HG03558 (cell line): ENCODE measurements at regions not wholly inside any gene's neighbourhood (a gene's known extent, or its start where the extent isn't known, plus 50 kb on each side); places are given as distances from the start of the nearest gene placed in this dataset.

Experiments
- ATAC-seq: cut with Tn5 transposase; IDR thresholded peaks from one replicate; pipeline ENCODE4 v1.9.1; 2021; ENCODE audit warnings: moderate number of reproducible peaks; ENCODE audit not compliant: unreplicated experiment; ENCODE audit errors: extremely low read depth

DNA sequence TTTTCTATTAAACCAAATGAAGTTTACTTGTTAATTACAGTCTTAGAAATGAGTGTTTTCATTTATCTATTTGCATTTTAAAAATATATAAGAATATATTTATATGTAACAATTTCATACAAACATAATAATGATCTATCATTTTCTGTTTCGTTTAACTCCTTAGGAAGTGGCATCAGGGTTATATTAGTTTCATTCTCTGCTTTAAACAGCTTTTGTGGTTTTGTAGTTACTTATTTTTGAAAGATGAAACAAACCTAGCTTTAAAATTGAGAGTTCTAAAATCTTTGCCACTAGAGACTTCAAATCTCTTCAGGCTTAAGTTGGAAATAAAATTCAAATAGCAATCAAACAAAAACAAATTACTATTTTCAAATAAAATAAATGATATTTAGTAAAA, 2110.6 kb downstream of the MRPL39 start:
- peak; percentile 62 for ATAC-seq

DNA sequence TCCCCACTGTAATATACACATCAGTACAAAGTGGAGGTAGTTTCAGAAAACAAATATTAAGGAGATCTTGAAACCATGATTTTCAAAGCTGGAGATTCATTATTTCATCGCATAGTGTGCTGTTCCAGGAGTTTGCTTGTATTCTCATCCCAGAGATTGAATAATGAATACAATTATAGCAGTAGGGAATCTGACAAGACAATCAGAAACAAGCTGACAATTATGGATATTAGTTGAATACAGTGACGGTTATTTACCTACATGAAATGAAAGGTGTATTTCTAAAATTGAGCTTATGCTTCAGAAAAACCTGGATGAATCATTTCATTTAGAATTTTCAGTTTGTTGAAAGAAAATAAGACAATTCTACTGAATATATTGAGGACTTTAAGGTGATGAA, 2119.0 kb downstream of the MRPL39 start:
- ATAC-seq: no peak

DNA sequence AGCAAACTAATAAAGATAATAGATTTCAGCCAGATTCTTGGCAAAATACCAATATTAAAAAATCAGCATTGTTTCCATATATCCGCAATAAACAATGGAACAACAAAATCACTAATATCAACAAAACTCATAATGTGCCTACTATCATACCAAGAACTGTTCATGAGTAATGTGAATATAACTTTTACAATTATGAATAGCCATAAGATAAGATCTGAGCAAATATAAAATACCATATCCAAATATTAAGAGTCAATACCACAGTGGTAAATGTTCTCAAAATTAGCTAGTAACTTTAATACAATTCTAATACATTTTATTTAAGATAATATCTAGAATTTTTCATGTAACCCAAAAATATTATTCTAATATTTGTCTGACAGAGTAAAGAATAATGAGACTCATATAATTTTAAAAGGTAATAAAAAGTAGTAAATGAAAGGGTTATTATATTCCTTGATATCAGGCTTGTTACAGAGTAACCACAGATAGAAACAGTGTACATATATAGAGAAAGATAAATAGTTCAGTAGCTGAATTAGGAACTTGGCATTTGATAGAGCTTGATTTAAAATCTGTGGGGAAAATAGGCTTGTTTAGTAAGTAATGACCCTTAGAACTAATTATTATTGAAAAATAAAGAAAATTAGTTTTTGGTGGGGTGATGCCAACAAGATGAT, 2126.6 kb downstream of the MRPL39 start:
- ATAC-seq: no peak

DNA sequence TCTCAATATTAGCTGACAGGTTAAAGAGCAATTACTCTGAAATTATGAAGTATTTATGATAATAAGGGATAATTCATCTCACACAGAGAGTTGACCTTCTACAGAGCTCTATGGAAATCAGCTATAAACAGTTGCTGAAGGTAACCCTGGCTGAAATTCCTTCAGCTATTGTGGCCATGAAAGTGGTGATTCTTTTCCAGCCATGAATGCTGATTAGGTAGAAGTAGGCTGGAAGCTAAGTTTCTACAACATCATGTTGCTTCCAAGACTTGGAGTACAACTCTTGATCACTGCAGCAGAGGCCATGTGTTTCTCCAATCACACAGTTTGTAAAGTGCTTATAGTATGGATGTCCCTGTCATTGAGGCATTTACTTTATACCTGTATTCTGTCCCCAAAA, 2128.9 kb downstream of the MRPL39 start:
- ATAC-seq: no peak

DNA sequence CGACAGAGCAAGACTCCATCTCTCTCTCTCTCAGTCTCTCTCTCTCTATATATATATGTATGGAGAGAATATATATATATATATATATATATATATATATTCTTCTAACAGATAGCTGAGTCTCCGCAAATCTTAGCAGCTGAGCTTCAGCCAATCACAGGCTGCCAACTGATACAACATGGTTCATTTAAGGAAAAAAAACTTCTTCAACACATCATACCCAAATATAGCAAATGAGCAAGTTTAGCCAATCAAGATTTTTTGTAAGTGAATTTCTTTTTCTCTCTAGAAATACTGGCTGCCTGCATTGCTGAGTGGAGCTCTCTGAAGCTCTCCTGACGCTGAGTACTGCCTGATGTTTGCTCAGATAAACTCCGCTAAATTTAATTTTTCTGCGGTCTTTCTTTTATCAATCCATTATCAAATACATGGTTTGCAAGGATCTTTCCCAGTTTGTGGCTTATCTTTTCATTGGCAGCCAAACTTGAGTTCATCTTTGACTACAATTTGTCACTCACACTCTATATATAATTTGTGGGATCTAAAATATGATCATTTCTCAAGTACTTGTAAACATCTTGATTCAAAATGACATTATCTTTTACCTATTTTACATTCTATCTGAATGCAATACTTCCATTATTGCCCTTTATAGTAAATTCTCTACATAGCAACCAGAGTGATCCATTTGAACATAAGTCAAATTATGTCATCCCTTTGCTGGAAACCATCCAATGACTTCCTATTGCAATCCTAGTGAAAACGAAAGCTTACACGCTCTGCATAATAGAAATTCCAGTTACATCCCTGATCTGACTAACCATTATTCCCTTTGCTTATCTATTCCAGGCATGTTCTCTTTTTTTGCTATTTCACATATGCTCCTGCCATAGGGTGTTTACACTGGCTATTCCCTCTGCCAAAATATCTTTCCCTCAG, 2131.7 kb downstream of the MRPL39 start:
- ATAC-seq: no peak

GRCh38 chr21:23471877-23472276, 2135.4 kb downstream of the MRPL39 start:
- peak; percentile 84 for ATAC-seq

DNA sequence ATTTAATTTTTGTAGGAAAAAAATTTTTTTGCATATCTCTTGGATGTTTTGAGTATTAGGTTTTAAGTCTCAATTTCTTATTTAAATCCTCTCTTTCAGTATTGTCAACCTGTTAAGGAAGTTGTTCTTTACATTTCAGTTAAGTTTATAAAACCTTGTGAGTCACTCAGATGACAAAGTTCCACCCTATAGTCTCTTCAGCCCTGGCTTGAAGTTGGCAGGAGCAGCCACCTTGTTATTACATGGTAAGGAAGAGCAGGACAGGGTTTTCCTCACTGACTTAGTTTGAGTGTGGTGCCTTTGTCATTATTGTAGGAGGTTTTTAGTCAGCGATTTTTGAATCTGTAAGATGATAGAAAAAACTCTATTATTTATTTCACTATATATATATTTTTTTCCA, 2143.9 kb downstream of the MRPL39 start:
- no peak for ATAC-seq

- peak; percentile 64 for ATAC-seq
These were observed 2151.6 kb downstream of the MRPL39 start for GRCh38 chr21:23455676-23456075.

GRCh38 chr21:23452384-23453083, 2154.7 kb downstream of the MRPL39 start:
- no peak for ATAC-seq

GRCh38 chr21:23445307-23445706, 2162.0 kb downstream of the MRPL39 start:
- no peak for ATAC-seq

- ATAC-seq: no peak
These were observed 2169.2 kb downstream of the MRPL39 start for GRCh38 chr21:23438081-23438480.

GRCh38 chr21:23402929-23403520, 2204.3 kb downstream of the MRPL39 start:
- no peak for ATAC-seq

DNA sequence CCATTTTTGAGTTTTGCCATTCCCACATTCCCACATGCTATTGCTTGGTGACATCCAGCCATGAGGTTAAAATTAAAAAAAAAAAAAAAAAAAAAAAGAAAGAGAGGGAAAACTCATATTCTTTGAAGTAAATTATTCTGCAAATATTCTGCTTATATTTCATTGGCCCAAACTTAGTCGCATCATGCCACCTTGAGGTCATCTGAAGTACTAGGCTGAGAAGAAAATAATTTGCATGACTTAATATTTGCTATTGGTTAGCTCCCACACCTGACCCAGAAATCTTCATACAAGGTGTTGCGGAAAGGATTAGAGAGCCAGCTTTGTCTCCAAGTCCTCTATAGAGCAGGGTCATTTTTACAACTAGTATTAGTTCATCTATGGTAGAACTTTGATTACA, 2206.0 kb downstream of the MRPL39 start:
- no peak for ATAC-seq

GRCh38 chr21:23398726-23399125, 2208.6 kb downstream of the MRPL39 start:
- ATAC-seq: no peak

- ATAC-seq: no peak
These were observed 2212.8 kb downstream of the MRPL39 start for GRCh38 chr21:23394458-23394857.

- no peak for ATAC-seq
These were observed 2222.6 kb downstream of the MRPL39 start for GRCh38 chr21:23384679-23385078.

GRCh38 chr21:23374155-23374554, 2233.1 kb downstream of the MRPL39 start:
- ATAC-seq: no peak

DNA sequence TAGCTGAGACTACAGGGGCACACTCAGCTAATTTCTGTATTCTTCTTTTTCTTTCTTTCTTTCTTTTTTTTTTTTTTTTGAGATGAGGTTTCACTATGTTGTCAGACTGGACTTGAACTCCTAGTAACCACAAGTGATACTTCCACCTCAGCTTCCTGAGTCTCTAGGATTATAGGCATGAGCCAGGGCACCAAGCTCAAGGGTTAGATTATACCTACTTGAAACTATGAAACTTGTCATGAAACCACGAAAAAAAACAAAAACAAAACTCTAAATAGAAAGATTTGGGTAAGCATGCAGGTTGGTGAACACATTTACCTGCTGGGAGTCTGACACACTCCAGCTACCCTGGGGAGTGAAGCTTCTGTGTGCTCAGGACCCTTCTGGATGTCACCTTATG, 2250.4 kb downstream of the MRPL39 start:
- no peak for ATAC-seq

GRCh38 chr21:23316190-23316589, 2291.1 kb downstream of the MRPL39 start:
- ATAC-seq: no peak

GRCh38 chr21:23308741-23309140, 2298.5 kb downstream of the MRPL39 start:
- no peak for ATAC-seq

DNA sequence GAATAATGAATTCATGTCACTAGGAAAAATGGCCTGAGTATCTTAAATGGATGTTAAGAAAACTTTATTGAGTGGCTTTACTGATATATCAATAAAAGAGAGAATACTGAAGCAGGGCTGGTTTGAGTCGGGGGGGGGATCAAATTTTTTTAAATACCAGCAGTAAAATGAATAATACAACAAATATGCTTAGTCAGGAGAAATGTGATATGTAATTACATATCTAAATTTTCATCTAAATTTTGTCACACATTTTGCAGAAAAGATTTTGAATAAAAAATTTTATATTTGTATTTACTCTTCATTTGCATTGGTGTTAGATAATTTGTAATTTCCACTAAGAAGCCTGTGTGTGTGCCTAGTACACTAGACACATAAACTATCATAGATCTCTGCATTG, 2300.2 kb downstream of the MRPL39 start:
- ATAC-seq: no peak
